Colonic mucosa (tissue), 4 donors: ENCODE measurements at regions not wholly inside any gene's neighbourhood (a gene's known extent, or its start where the extent isn't known, plus 50 kb on each side); places are given as distances from the start of the nearest gene placed in this dataset.

Source experiments
- DNase-seq: peaks from one replicate; pipeline ENCODE4 v3.0.0-alpha.2; 2020
- H3K27ac ChIP-seq: fragments of 200-600 bp; one replicate; pipeline ENCODE4 v1.8.0; 2021
- H3K27me3 ChIP-seq: fragments of 200-600 bp; one replicate; pipeline ENCODE4 v1.8.0; 2021
- H3K36me3 ChIP-seq: fragments of 200-600 bp; one replicate; pipeline ENCODE4 v1.8.0; 2021
- H3K4me1 ChIP-seq: fragments of 200-600 bp; one replicate; pipeline ENCODE4 v1.8.0; 2021; ENCODE audit warnings: mild to moderate bottlenecking
- H3K4me3 ChIP-seq: fragments of 200-600 bp; one replicate; pipeline ENCODE4 v1.8.0; 2021
- H3K9ac ChIP-seq, 2 donors: one replicate each; pipeline ENCODE4 v1.7.0; 2013; ENCODE audit warnings: control low read depth in 2 of 2, low read depth in 2 of 2, low read length in 2 of 2
- H3K9me3 ChIP-seq: fragments of 200-600 bp; one replicate; pipeline ENCODE4 v1.8.0; 2021
- intact Hi-C: fragments of 100-400 bp; cut with DNase I; formaldehyde crosslinking; loops from one replicate; pipeline ENCODE4 v1.14.1; 2022
- TF ChIP-seq, protein P1 (sequence below): fragments of 200-600 bp; IDR thresholded peaks from one replicate; pipeline ENCODE4 v1.8.0; 2022; ENCODE audit warnings: antibody characterized with exemption, mild to moderate bottlenecking
- donor health status: healthy.
- donor health status: DM: no; HTN: no; CAD: no.
- donor health status: DM: no; HTN: no; CAD: no.

GRCh38 chr12:30191696-30192455 lies 408.1 kb upstream of the TMTC1 start:
- intact Hi-C loops: no loop called here
- Histone ChIP-seq H3K27ac (no peak overlapping the region), H3K9me3 (no peaks in the 10 kb centered on the region), H3K4me3 (no peak overlapping the region), H3K27me3 (no peaks in the 10 kb centered on the region), H3K36me3 (no peaks in the 10 kb centered on the region), H3K9ac (no peak overlapping the region), H3K4me1 (no peaks in the 10 kb centered on the region)
- no peak for DNase-seq
- TF ChIP-seq, protein P1, sequence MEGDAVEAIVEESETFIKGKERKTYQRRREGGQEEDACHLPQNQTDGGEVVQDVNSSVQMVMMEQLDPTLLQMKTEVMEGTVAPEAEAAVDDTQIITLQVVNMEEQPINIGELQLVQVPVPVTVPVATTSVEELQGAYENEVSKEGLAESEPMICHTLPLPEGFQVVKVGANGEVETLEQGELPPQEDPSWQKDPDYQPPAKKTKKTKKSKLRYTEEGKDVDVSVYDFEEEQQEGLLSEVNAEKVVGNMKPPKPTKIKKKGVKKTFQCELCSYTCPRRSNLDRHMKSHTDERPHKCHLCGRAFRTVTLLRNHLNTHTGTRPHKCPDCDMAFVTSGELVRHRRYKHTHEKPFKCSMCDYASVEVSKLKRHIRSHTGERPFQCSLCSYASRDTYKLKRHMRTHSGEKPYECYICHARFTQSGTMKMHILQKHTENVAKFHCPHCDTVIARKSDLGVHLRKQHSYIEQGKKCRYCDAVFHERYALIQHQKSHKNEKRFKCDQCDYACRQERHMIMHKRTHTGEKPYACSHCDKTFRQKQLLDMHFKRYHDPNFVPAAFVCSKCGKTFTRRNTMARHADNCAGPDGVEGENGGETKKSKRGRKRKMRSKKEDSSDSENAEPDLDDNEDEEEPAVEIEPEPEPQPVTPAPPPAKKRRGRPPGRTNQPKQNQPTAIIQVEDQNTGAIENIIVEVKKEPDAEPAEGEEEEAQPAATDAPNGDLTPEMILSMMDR: no peak

DNA sequence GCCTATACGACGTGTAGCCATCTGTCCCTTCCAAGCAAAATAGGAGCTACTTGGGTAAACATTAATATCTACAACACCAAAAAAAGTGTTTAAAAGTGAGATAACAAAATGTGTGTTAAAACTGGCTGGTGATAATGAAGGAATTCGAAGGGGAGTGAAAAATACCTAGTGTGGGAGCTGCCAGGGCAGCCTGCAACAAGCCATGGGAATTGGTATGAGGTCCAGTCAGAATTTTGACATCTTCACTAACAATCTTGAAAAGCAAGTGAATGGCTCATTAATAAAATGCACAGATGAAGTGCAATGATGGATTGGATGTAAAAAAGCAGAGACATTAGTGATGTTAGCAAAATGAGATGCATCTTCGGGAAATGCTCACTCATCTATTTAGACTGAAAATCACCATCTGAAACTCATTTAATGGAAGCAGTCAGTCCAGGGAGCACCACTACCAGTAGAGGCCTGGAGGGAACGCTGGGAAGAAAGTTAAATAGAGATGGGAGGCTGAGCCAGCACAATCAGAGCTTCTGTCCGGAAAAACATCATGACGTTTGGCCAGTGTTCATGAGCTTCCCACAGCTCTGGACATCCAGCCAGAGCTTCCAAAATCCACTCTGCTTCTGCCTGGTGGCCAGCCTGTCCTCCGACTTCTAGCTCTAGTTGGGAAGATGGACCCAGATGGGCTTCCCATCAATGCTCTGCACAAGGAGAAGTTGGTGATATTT lies 405.0 kb upstream of the TMTC1 start:
- intact Hi-C loops: no loop called here
- H3K9me3 ChIP-seq: no peaks in the 10 kb centered on the region
- no peaks in the 10 kb centered on the region for H3K36me3 ChIP-seq
- no peak overlapping the region for H3K9ac ChIP-seq
- H3K4me1 ChIP-seq: no peaks in the 10 kb centered on the region
- TF ChIP-seq, protein P1: no peak
- H3K4me3 ChIP-seq: no peak overlapping the region
- H3K27ac ChIP-seq: no peak overlapping the region
- DNase-seq: no peak
- H3K27me3 ChIP-seq: no peaks in the 10 kb centered on the region

DNA sequence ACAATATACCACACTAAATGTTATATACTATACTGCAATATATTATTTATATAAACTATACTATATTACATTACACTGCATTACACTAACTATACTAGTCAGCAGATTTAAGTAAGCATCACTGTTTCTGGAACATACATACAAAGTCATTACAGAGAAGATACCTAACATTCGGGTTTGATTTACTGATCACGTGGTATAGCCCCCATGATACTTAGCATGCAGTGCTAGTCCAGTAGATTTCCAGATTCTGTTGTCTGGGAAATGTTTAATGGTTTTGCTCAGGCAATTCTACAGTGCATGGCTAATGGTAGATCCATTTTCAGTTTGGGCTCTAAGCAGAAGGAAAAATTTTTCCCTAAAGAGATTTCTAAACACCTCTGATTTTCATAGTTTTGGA lies 403.7 kb upstream of the TMTC1 start:
- H3K9me3 ChIP-seq: no peaks in the 10 kb centered on the region
- H3K27me3 ChIP-seq: no peaks in the 10 kb centered on the region
- DNase-seq: no peak
- TF ChIP-seq, protein P1: no peak
- no peak overlapping the region for H3K4me3 ChIP-seq
- intact Hi-C loops: no loop called here
- no peak overlapping the region for H3K9ac ChIP-seq
- no peak overlapping the region for H3K27ac ChIP-seq
- H3K36me3 ChIP-seq: no peaks in the 10 kb centered on the region
- no peaks in the 10 kb centered on the region for H3K4me1 ChIP-seq

- Histone ChIP-seq H3K27me3 (no peaks in the 10 kb centered on the region), H3K4me1 (no peaks in the 10 kb centered on the region), H3K36me3 (no peaks in the 10 kb centered on the region), H3K9me3 (no peaks in the 10 kb centered on the region), H3K27ac (no peak overlapping the region), H3K9ac (no peak overlapping the region), H3K4me3 (no peak overlapping the region)
- TF ChIP-seq, protein P1: no peak
- intact Hi-C loops: no loop called here
- DNase-seq: no peak
Measured at GRCh38 chr12:30181334-30181733, 397.6 kb upstream of the TMTC1 start.

DNA sequence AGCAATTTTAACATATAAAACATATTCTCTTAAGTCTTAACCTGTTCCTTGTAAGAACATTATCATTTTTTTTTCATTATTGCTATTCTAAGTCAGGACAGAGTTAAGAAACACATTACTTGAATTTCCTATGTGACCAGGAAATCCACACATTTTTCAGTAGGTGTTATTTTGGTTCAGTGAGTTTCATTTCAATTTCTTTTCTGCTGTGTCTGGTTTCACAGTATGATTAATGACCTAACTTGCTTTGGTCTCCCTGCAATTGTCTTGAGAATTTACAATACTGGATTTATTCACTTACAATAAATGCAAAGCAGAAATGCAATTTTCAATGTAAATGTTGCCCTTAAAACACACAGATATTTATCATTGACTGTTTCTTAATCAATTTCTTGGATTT lies 396.9 kb upstream of the TMTC1 start:
- no peaks in the 10 kb centered on the region for H3K36me3 ChIP-seq
- H3K27ac ChIP-seq: no peak overlapping the region
- no peak overlapping the region for H3K4me3 ChIP-seq
- TF ChIP-seq, protein P1: no peak
- H3K9me3 ChIP-seq: no peaks in the 10 kb centered on the region
- no peaks in the 10 kb centered on the region for H3K4me1 ChIP-seq
- H3K9ac ChIP-seq: no peak overlapping the region
- no peak for DNase-seq
- intact Hi-C loops: no loop called here
- H3K27me3 ChIP-seq: no peaks in the 10 kb centered on the region
